ENCODE measurements at regions not wholly inside any gene's neighbourhood (a gene's known extent, or its start where the extent isn't known, plus 50 kb on each side); places are given as distances from the start of the nearest gene placed in this dataset.

DNA sequence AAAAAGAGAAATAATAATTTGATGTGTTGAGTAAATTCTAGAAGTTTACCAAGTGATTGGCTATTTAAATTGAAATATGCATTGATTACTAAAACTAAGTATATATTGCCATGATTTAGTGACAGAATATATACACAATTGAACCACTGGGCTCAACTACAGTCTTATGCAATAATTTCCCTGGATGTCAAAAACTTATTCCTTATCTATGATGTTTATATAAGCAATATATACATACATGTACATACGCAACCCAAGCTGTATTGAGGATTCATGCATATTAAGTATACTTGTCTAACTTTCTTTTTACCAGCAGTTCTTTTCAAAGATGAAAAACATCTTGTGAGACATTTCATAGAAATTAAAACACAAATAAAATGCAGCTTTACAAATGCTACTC is 165.8 kb downstream of the ZIC4 start:
- no peak for TF ChIP-seq POLR2A (IDR thresholded peaks at IDR 0.05)
- no peak for TF ChIP-seq CTCF (IDR thresholded peaks at IDR 0.05)

All from thyroid gland (tissue), 4 donors.